ENCODE measurements at regions not wholly inside any gene's neighbourhood (a gene's known extent, or its start where the extent isn't known, plus 50 kb on each side); places are given as distances from the start of the nearest gene placed in this dataset.
"Not testable (repeated sequence)": the region's sequence is repeated elsewhere in the genome, so short reads cannot be mapped to it uniquely, and the experiment has no call there.

- Histone ChIP-seq H3K36me3 (ENCODE audit: control insufficient read depth, insufficient read depth, low read length) (no peaks in the 10 kb centered on the region), H3K27ac (ENCODE audit: low read length) (no peak overlapping the region)
- CTCF ChIA-PET = no interaction called here
These were observed 96.3 kb downstream of the RFPL4B start for GRCh38 chr6:112443179-112444065.

GRCh38 chr6:112448786-112449185, 101.7 kb downstream of the RFPL4B start:
- CTCF ChIA-PET = not testable (repeated sequence)

More at GRCh38 chr6:112443179-112444065, 96.3 kb downstream of the RFPL4B start:
- no peaks in the 10 kb centered on the region for H3K27me3 ChIP-seq (ENCODE audit: control insufficient read depth, insufficient read depth, low read length)
- BruUV-seq (replicated peaks) = no TSS peak
- no peaks in the 10 kb centered on the region for H3K9me3 ChIP-seq (ENCODE audit: control insufficient read depth, insufficient read depth, low read depth, low read length)
- H3K4me1 ChIP-seq (ENCODE audit: control insufficient read depth, insufficient read depth, low read length) = no peaks in the 10 kb centered on the region
- POLR2A ChIA-PET = interaction anchor here (0.5 kb wide), 1 partner anchor 16 kb away, joined by 4 read pairs; no protein-coding TSS in a partner anchor
- no peak for DNase-seq (ENCODE audit: low read depth, low spot score)
- intact Hi-C loops (cut with micrococcal nuclease; ENCODE audit: unreplicated experiment) (no loop called here), in situ Hi-C loops (cut with HindIII; ENCODE audit: low pct_unique_long_range_greater_than_20kb, low sequenced_read_pairs) (no loop called here)
- peak; percentile 20; the same call in 1 of the 2 replicates for TF ChIP-seq CTCF (IDR thresholded peaks at IDR 0.05)
- no peak for TF ChIP-seq REST (IDR thresholded peaks at IDR 0.05; ENCODE audit: insufficient read depth in 1 of 2, low read depth in 2 of 2, low read length in 1 of 2)
- no peak for ATAC-seq
- no peak overlapping the region for H3K4me3 ChIP-seq (ENCODE audit: low read depth in 2 of 2, low read length in 2 of 2)

GRCh38 chr6:112450663-112451062, 103.5 kb downstream of the RFPL4B start:
- Histone ChIP-seq H3K36me3 (ENCODE audit: control insufficient read depth, insufficient read depth, low read length) (no peaks in the 10 kb centered on the region), H3K27ac (ENCODE audit: low read length) (no peak overlapping the region), H3K4me1 (ENCODE audit: control insufficient read depth, insufficient read depth, low read length) (no peaks in the 10 kb centered on the region), H3K27me3 (ENCODE audit: control insufficient read depth, insufficient read depth, low read length) (no peaks in the 10 kb centered on the region), H3K4me3 (ENCODE audit: low read depth in 2 of 2, low read length in 2 of 2) (no peak overlapping the region), H3K9me3 (ENCODE audit: control insufficient read depth, insufficient read depth, low read depth, low read length) (peaks cover 3% of the 10 kb centered on the region; the same call in 1 of the 2 replicates)
- POLR2A ChIA-PET = no interaction called here
- in situ Hi-C loops (cut with HindIII; ENCODE audit: low pct_unique_long_range_greater_than_20kb, low sequenced_read_pairs) (no loop called here), intact Hi-C loops (cut with micrococcal nuclease; ENCODE audit: unreplicated experiment) (no loop called here)
- ATAC-seq (no peak), DNase-seq (ENCODE audit: low read depth, low spot score) (no peak)
- CTCF ChIA-PET = no interaction called here
- TF ChIP-seq CTCF (IDR thresholded peaks at IDR 0.05) = no peak
- TF ChIP-seq TCF7L2 (IDR thresholded peaks at IDR 0.05; ENCODE audit: low read depth, low read length) = no peak
- no peak for TF ChIP-seq REST (IDR thresholded peaks at IDR 0.05; ENCODE audit: insufficient read depth in 1 of 2, low read depth in 2 of 2, low read length in 1 of 2)
- BruUV-seq (replicated peaks) = no TSS peak

More at GRCh38 chr6:112448786-112449185, 101.7 kb downstream of the RFPL4B start:
- BruUV-seq (replicated peaks); DNase-seq (ENCODE audit: low read depth, low spot score); H3K27ac ChIP-seq (ENCODE audit: low read length); in situ Hi-C loops (cut with HindIII; ENCODE audit: low pct_unique_long_range_greater_than_20kb, low sequenced_read_pairs); H3K36me3 ChIP-seq (ENCODE audit: control insufficient read depth, insufficient read depth, low read length); H3K9me3 ChIP-seq (ENCODE audit: control insufficient read depth, insufficient read depth, low read depth, low read length); ATAC-seq; H3K27me3 ChIP-seq (ENCODE audit: control insufficient read depth, insufficient read depth, low read length); H3K4me3 ChIP-seq (ENCODE audit: low read depth in 2 of 2, low read length in 2 of 2); H3K4me1 ChIP-seq (ENCODE audit: control insufficient read depth, insufficient read depth, low read length); intact Hi-C loops (cut with micrococcal nuclease; ENCODE audit: unreplicated experiment); POLR2A ChIA-PET: not testable (repeated sequence)
